ENCODE measurements at regions not wholly inside any gene's neighbourhood (a gene's known extent, or its start where the extent isn't known, plus 50 kb on each side); places are given as distances from the start of the nearest gene placed in this dataset.
"Not testable (repeated sequence)": the region's sequence is repeated elsewhere in the genome, so short reads cannot be mapped to it uniquely, and the experiment has no call there.

GRCh38 chr5:127176769-127177168 lies 103.5 kb upstream of the C5orf63 start:
- no peaks in the 10 kb centered on the region for H3K4me1 ChIP-seq (ENCODE audit: control insufficient read depth in 2 of 3, insufficient read depth in 2 of 3, low read depth in 1 of 3, low read length in 3 of 3)
- peaks cover 0 to 3% (median 0%) of the 10 kb centered on the region in 3 donors for H3K9me3 ChIP-seq (ENCODE audit: control insufficient read depth in 2 of 3, insufficient read depth in 1 of 3, low read length in 3 of 3)
- H3K9ac ChIP-seq (ENCODE audit: low read length in 3 of 3) = no peak overlapping the region
- H3K27ac ChIP-seq (ENCODE audit: low read depth in 2 of 2, low read length in 2 of 2) = no peak overlapping the region
- no peak for TF ChIP-seq CTCF (IDR thresholded peaks at IDR 0.05; ENCODE audit: borderline replicate concordance, extremely low read depth, insufficient read depth)
- H3K36me3 ChIP-seq (ENCODE audit: control insufficient read depth in 2 of 3, insufficient read depth in 3 of 3, low read length in 3 of 3) = no peaks in the 10 kb centered on the region
- no peaks in the 10 kb centered on the region for H3K27me3 ChIP-seq (ENCODE audit: control insufficient read depth, insufficient read depth, low read length)
- DNase-seq = no peak
- no peak overlapping the region for H3K4me3 ChIP-seq (ENCODE audit: low read length in 3 of 3)
- FAIRE-seq = no peak
- intact Hi-C loops (cut with DNase I) = no loop called here

- H3K4me1 ChIP-seq (ENCODE audit: control insufficient read depth in 2 of 3, insufficient read depth in 2 of 3, low read depth in 1 of 3, low read length in 3 of 3); H3K9me3 ChIP-seq (ENCODE audit: control insufficient read depth in 2 of 3, insufficient read depth in 1 of 3, low read length in 3 of 3); H3K27me3 ChIP-seq (ENCODE audit: control insufficient read depth, insufficient read depth, low read length); H3K4me3 ChIP-seq (ENCODE audit: low read length in 3 of 3); H3K36me3 ChIP-seq (ENCODE audit: control insufficient read depth in 2 of 3, insufficient read depth in 3 of 3, low read length in 3 of 3); DNase-seq; H3K27ac ChIP-seq (ENCODE audit: low read depth in 2 of 2, low read length in 2 of 2); intact Hi-C loops (cut with DNase I); H3K9ac ChIP-seq (ENCODE audit: low read length in 3 of 3); FAIRE-seq: not testable (repeated sequence)
These were observed 108.0 kb upstream of the MEGF10 start for GRCh38 chr5:127182631-127183030.

- no peak overlapping the region for H3K4me3 ChIP-seq (ENCODE audit: low read length in 3 of 3)
- intact Hi-C loops (cut with DNase I) = no loop called here
- no peak overlapping the region for H3K27ac ChIP-seq (ENCODE audit: low read depth in 2 of 2, low read length in 2 of 2)
- FAIRE-seq (no peak), DNase-seq (no peak)
- no peak for TF ChIP-seq CTCF (IDR thresholded peaks at IDR 0.05; ENCODE audit: borderline replicate concordance, extremely low read depth, insufficient read depth)
- no peaks in the 10 kb centered on the region for H3K4me1 ChIP-seq (ENCODE audit: control insufficient read depth in 2 of 3, insufficient read depth in 2 of 3, low read depth in 1 of 3, low read length in 3 of 3)
- H3K36me3 ChIP-seq (ENCODE audit: control insufficient read depth in 2 of 3, insufficient read depth in 3 of 3, low read length in 3 of 3) = no peaks in the 10 kb centered on the region
- H3K9ac ChIP-seq (ENCODE audit: low read length in 3 of 3) = no peak overlapping the region
- no peaks in the 10 kb centered on the region for H3K9me3 ChIP-seq (ENCODE audit: control insufficient read depth in 2 of 3, insufficient read depth in 1 of 3, low read length in 3 of 3)
- no peaks in the 10 kb centered on the region for H3K27me3 ChIP-seq (ENCODE audit: control insufficient read depth, insufficient read depth, low read length)
These were observed 107.3 kb upstream of the MEGF10 start for GRCh38 chr5:127183332-127183731.

- no peak for FAIRE-seq
- intact Hi-C loops (cut with DNase I) = no loop called here
- TF ChIP-seq CTCF (IDR thresholded peaks at IDR 0.05; ENCODE audit: borderline replicate concordance, extremely low read depth, insufficient read depth) = no peak
- H3K27me3 ChIP-seq (ENCODE audit: control insufficient read depth, insufficient read depth, low read length) = no peaks in the 10 kb centered on the region
- no peak overlapping the region for H3K27ac ChIP-seq (ENCODE audit: low read depth in 2 of 2, low read length in 2 of 2)
- H3K9ac ChIP-seq (ENCODE audit: low read length in 3 of 3) = no peak overlapping the region
- H3K36me3 ChIP-seq (ENCODE audit: control insufficient read depth in 2 of 3, insufficient read depth in 3 of 3, low read length in 3 of 3) = no peaks in the 10 kb centered on the region
- H3K4me1 ChIP-seq (ENCODE audit: control insufficient read depth in 2 of 3, insufficient read depth in 2 of 3, low read depth in 1 of 3, low read length in 3 of 3) = no peaks in the 10 kb centered on the region
- no peak overlapping the region for H3K4me3 ChIP-seq (ENCODE audit: low read length in 3 of 3)
- H3K9me3 ChIP-seq (ENCODE audit: control insufficient read depth in 2 of 3, insufficient read depth in 1 of 3, low read length in 3 of 3) = no peaks in the 10 kb centered on the region
- DNase-seq = no peak
These were observed 105.7 kb upstream of the MEGF10 start for GRCh38 chr5:127184851-127185250.

Measured in kidney (tissue), 13 donors.